ENCODE measurements at regions not wholly inside any gene's neighbourhood (a gene's known extent, or its start where the extent isn't known, plus 50 kb on each side); places are given as distances from the start of the nearest gene placed in this dataset.

- H3K27me3 ChIP-seq = peaks cover 0 to 7% of the 10 kb centered on the region in 2 donors
- H3K9me3 ChIP-seq = no peaks in the 10 kb centered on the region
- no peak for DNase-seq (ENCODE audit: low spot score in 2 of 2)
- H3K4me3 ChIP-seq = no peak overlapping the region
- intact Hi-C loops (cut with DNase I; ENCODE audit: low total_unique reads) = no loop called here
- H3K4me1 ChIP-seq = no peaks in the 10 kb centered on the region
- no peak overlapping the region for H3K27ac ChIP-seq
- TF ChIP-seq POLR2AphosphoS5 (IDR thresholded peaks at IDR 0.05) = no peak
- TF ChIP-seq CTCF (IDR thresholded peaks at IDR 0.05) = no peak
- TF ChIP-seq POLR2A (IDR thresholded peaks at IDR 0.05) = no peak
- H3K36me3 ChIP-seq = no peaks in the 10 kb centered on the region
Measured at GRCh38 chr1:114333690-114334089, 177.3 kb downstream of the TRIM33 start.

GRCh38 chr1:114331936-114332335 is 178.3 kb upstream of the SYT6 start:
- Histone ChIP-seq H3K27me3 (peaks cover 0 to 6% of the 10 kb centered on the region in 2 donors), H3K27ac (no peak overlapping the region), H3K9me3 (no peaks in the 10 kb centered on the region), H3K4me1 (no peaks in the 10 kb centered on the region), H3K4me3 (no peak overlapping the region), H3K36me3 (no peaks in the 10 kb centered on the region)
- intact Hi-C loops (cut with DNase I; ENCODE audit: low total_unique reads) = no loop called here
- DNase-seq (ENCODE audit: low spot score in 2 of 2) = no peak
- TF ChIP-seq POLR2AphosphoS5 (IDR thresholded peaks at IDR 0.05) = no peak
- no peak for TF ChIP-seq CTCF (IDR thresholded peaks at IDR 0.05)
- no peak for TF ChIP-seq POLR2A (IDR thresholded peaks at IDR 0.05)

- TF ChIP-seq POLR2AphosphoS5 (IDR thresholded peaks at IDR 0.05) (no peak), CTCF (IDR thresholded peaks at IDR 0.05) (no peak), POLR2A (IDR thresholded peaks at IDR 0.05) (no peak)
- H3K4me3 ChIP-seq = no peak overlapping the region
- H3K9me3 ChIP-seq = no peaks in the 10 kb centered on the region
- H3K4me1 ChIP-seq = no peaks in the 10 kb centered on the region
- no peak overlapping the region for H3K27ac ChIP-seq
- no peaks in the 10 kb centered on the region for H3K36me3 ChIP-seq
- no peak for DNase-seq (ENCODE audit: low spot score in 2 of 2)
- intact Hi-C loops (cut with DNase I; ENCODE audit: low total_unique reads) = no loop called here
- H3K27me3 ChIP-seq = peaks cover 0 to 4% of the 10 kb centered on the region in 2 donors
Measured at GRCh38 chr1:114330451-114330983, 176.8 kb upstream of the SYT6 start.

GRCh38 chr1:114328361-114328904 is 174.8 kb upstream of the SYT6 start:
- H3K27ac ChIP-seq = no peak overlapping the region
- intact Hi-C loops (cut with DNase I; ENCODE audit: low total_unique reads) = no loop called here
- no peak overlapping the region for H3K4me3 ChIP-seq
- H3K4me1 ChIP-seq = no peaks in the 10 kb centered on the region
- peaks cover 0 to 4% of the 10 kb centered on the region in 2 donors for H3K27me3 ChIP-seq
- DNase-seq (ENCODE audit: low spot score in 2 of 2) = no peak
- H3K36me3 ChIP-seq = no peaks in the 10 kb centered on the region
- TF ChIP-seq POLR2A (IDR thresholded peaks at IDR 0.05) (no peak), CTCF (IDR thresholded peaks at IDR 0.05) (no peak)
- no peaks in the 10 kb centered on the region for H3K9me3 ChIP-seq

GRCh38 chr1:114324662-114324965 is 170.9 kb upstream of the SYT6 start:
- H3K4me3 ChIP-seq = no peak overlapping the region
- no peak overlapping the region for H3K27ac ChIP-seq
- peaks cover 0 to 4% of the 10 kb centered on the region in 2 donors for H3K27me3 ChIP-seq
- no peaks in the 10 kb centered on the region for H3K4me1 ChIP-seq
- TF ChIP-seq CTCF (IDR thresholded peaks at IDR 0.05) = no peak
- TF ChIP-seq POLR2AphosphoS5 (IDR thresholded peaks at IDR 0.05) = no peak
- no peak for TF ChIP-seq POLR2A (IDR thresholded peaks at IDR 0.05)
- intact Hi-C loops (cut with DNase I; ENCODE audit: low total_unique reads) = no loop called here
- no peaks in the 10 kb centered on the region for H3K36me3 ChIP-seq
- DNase-seq (ENCODE audit: low spot score in 2 of 2) = no peak
- no peaks in the 10 kb centered on the region for H3K9me3 ChIP-seq
